GM12878 (cell line): ENCODE measurements at regions not wholly inside any gene's neighbourhood (a gene's known extent, or its start where the extent isn't known, plus 50 kb on each side); places are given as distances from the start of the nearest gene placed in this dataset.

Experiments used
- ATAC-seq: fragments of 200-7000 bp; cut with Tn5 transposase; 3 replicates; pipeline ENCODE4 v1.9.1; 2020; ENCODE audit warnings: mild to moderate bottlenecking, moderate library complexity
- BruUV-seq: library from RNA; stranded (reverse); fragments of 400-500 nt; replicated peaks from 2 replicates; lab custom pipeline; 2021; lab: Mats Ljungman, UMichigan
- CTCF ChIA-PET: fragments of 300-600 bp; sonication (Branson Sonifier 250); formaldehyde crosslinking; extraction: SDS; loops from one replicate; lab custom pipeline; 2021; ENCODE audit warnings: inconsistent platforms; lab: Yijun Ruan, JAX
- POLR2A ChIA-PET: fragments of 350-600 bp; formaldehyde crosslinking; extraction: SDS; loops from one replicate; lab custom pipeline; 2021; ENCODE audit warnings: inconsistent platforms; lab: Charles Lee
- RAD21 ChIA-PET: fragments of 300-600 bp; sonication (Branson Sonifier 250); formaldehyde crosslinking; loops from one replicate; lab custom pipeline; 2023; ENCODE audit warnings: antibody characterized with exemption; ENCODE audit not compliant: unreplicated experiment; lab: Charles Lee
- SMC1A ChIA-PET: fragments of 300-600 bp; sonication (Branson Sonifier 250); formaldehyde crosslinking; loops from one replicate; lab custom pipeline; 2023; ENCODE audit not compliant: unreplicated experiment, uncharacterized antibody; lab: Charles Lee
- DNase-seq: peaks from one replicate; pipeline ENCODE4 v3.0.0-alpha.2; 2011; ENCODE audit warnings: low read depth, low spot score
- FAIRE-seq: peaks from 3 replicates; lab custom pipeline; 2011; peaks lifted over from hg19 to GRCh38; lab: Jason Lieb, UNC
- H2AFZ ChIP-seq: 2 replicates; pipeline ENCODE4 v1.6.0; 2011; ENCODE audit warnings: low read depth, low read length, control low read depth; ENCODE audit not compliant: control insufficient read depth
- H3K27ac ChIP-seq: 2 replicates; pipeline ENCODE4 v1.5.1; 2011; ENCODE audit warnings: control low read depth; ENCODE audit not compliant: control insufficient read depth, insufficient read depth
- H3K27me3 ChIP-seq, 2 experiments: replicated peaks in 1 of 2; 2 replicates each; pipeline versions ENCODE4 v1.6.0 to v1.6.1; 2011; ENCODE audit warnings: low read length in 1 of 2; ENCODE audit not compliant: control insufficient read depth in 2 of 2, insufficient read depth in 2 of 2
- H3K36me3 ChIP-seq, 2 experiments: 2 replicates each; pipeline ENCODE4 v1.5.1; 2011; ENCODE audit warnings: low read length in 1 of 2; ENCODE audit not compliant: control insufficient read depth in 2 of 2, insufficient read depth in 2 of 2
- H3K4me1 ChIP-seq: 2 replicates; pipeline ENCODE4 v1.6.1; 2011; ENCODE audit warnings: mild to moderate bottlenecking, low read length, moderate library complexity, mixed read lengths; ENCODE audit not compliant: control insufficient read depth, insufficient read depth
- H3K4me2 ChIP-seq: 2 replicates; pipeline ENCODE4 v1.6.0; 2011; ENCODE audit warnings: control low read depth; ENCODE audit not compliant: control insufficient read depth, insufficient read depth
- H3K4me3 ChIP-seq: fragments of 200-600 bp; sonication (generic); 2 replicates; pipeline ENCODE4 v1.5.1; 2016
- H3K79me2 ChIP-seq: 2 replicates; pipeline ENCODE4 v1.6.0; 2011; ENCODE audit warnings: low read length; ENCODE audit not compliant: control insufficient read depth, insufficient read depth
- H3K9ac ChIP-seq: 2 replicates; pipeline ENCODE4 v1.8.0; 2011; ENCODE audit warnings: low read length, control low read depth, mixed read lengths; ENCODE audit not compliant: control insufficient read depth, insufficient read depth
- H3K9me3 ChIP-seq: replicated peaks from 3 replicates; pipeline ENCODE4 v1.5.1; 2011; ENCODE audit warnings: mild to moderate bottlenecking, low read length; ENCODE audit not compliant: control insufficient read depth, insufficient read depth
- H4K20me1 ChIP-seq: 2 replicates; pipeline ENCODE4 v1.6.0; 2011; ENCODE audit not compliant: control insufficient read depth, insufficient read depth
- BCLAF1 ChIP-seq: fragments of 450-650 bp; IDR thresholded peaks from 2 replicates; pipeline ENCODE4 v1.6.1; 2017; ENCODE audit warnings: antibody characterized with exemption, mild to moderate bottlenecking, moderate library complexity
- CBX3 ChIP-seq: fragments of 200-600 bp; sonication (generic); IDR thresholded peaks from 2 replicates; pipeline ENCODE4 v1.6.1; 2016; ENCODE audit warnings: low read depth, borderline replicate concordance
- CREM ChIP-seq: IDR thresholded peaks from 2 replicates; pipeline ENCODE4 v1.6.1; 2014; ENCODE audit warnings: antibody characterized with exemption, low read depth
- ETV6 ChIP-seq, 2 experiments: fragments of 450-650 bp in 1 of 2; IDR thresholded peaks in 1 of 2; conservative IDR thresholded peaks in 1 of 2; 2 replicates each; pipeline ENCODE4 v1.6.1; 2014; ENCODE audit warnings: antibody characterized with exemption in 1 of 2, borderline replicate concordance in 1 of 2, low read depth in 1 of 2, mild to moderate bottlenecking in 1 of 2, moderate library complexity in 1 of 2
- IKZF2 ChIP-seq, 2 experiments: fragments of 450-650 bp; IDR thresholded peaks; 2 replicates each; pipeline ENCODE4 v1.6.1; 2017; ENCODE audit warnings: mild to moderate bottlenecking in 2 of 2, moderate library complexity in 2 of 2
- KDM1A ChIP-seq: fragments of 200-600 bp; sonication (generic); IDR thresholded peaks from 2 replicates; pipeline ENCODE4 v1.6.1; 2016; ENCODE audit warnings: borderline replicate concordance
- LARP7 ChIP-seq: fragments of 450-650 bp; IDR thresholded peaks from 2 replicates; pipeline ENCODE4 v1.6.1; 2017; ENCODE audit warnings: mild to moderate bottlenecking
- NBN ChIP-seq: fragments of 450-650 bp; IDR thresholded peaks from 2 replicates; pipeline ENCODE4 v1.6.1; 2016
- NFIC ChIP-seq: IDR thresholded peaks from 2 replicates; pipeline ENCODE4 v1.6.1; 2012; ENCODE audit warnings: low read depth, mild to moderate bottlenecking, inconsistent platforms, low read length, moderate library complexity
- POLR2AphosphoS2 ChIP-seq: IDR thresholded peaks from 2 replicates; pipeline ENCODE4 v1.6.1; 2011; ENCODE audit warnings: low read depth, mild to moderate bottlenecking, low read length, improper control_type of control experiment, moderate library complexity
- SIN3A ChIP-seq: IDR thresholded peaks from 2 replicates; pipeline ENCODE4 v1.6.1; 2012; ENCODE audit warnings: low read depth, low read length, improper control_type of control experiment
- STAT1 ChIP-seq: fragments of 450-650 bp; conservative IDR thresholded peaks from 2 replicates; pipeline ENCODE4 v1.6.1; 2014; ENCODE audit warnings: antibody characterized with exemption, mild to moderate bottlenecking
- ZBTB4 ChIP-seq: fragments of 450-650 bp; formaldehyde crosslinking; IDR thresholded peaks from 2 replicates; pipeline ENCODE4 v1.4.0; 2022; ENCODE audit warnings: mild to moderate bottlenecking, moderate library complexity
- ZZZ3 ChIP-seq: IDR thresholded peaks from 2 replicates; pipeline ENCODE4 v1.6.1; 2011; ENCODE audit warnings: low read depth; ENCODE audit not compliant: control insufficient read depth, insufficient read length
- WGBS: methylation state at CpG from one replicate; pipeline ENCODE4 v1.1.6; 2016; ENCODE audit warnings: low lambda C conversion rate; ENCODE audit not compliant: insufficient replicate concordance, insufficient coverage; ENCODE audit errors: missing lambda C conversion rate; 5-methylcytosine and 5-hydroxymethylcytosine counted together
- in situ Hi-C: fragments of 300-500 bp; cut with MboI; formaldehyde crosslinking; loops from 9 replicates; pipeline ENCODE4 v1.14.3; 2018; ENCODE audit warnings: mixed read lengths
- intact Hi-C: fragments of 100-400 bp; cut with micrococcal nuclease; formaldehyde crosslinking; loops from one replicate; pipeline ENCODE4 v1.14.2; 2022; ENCODE audit not compliant: unreplicated experiment

GRCh38 chr2:236799391-236800026, 229.9 kb downstream of the ACKR3 start:
- Histone ChIP-seq H3K9me3 (no peaks in the 10 kb centered on the region), H3K4me1 (no peaks in the 10 kb centered on the region), H2AFZ (no peak overlapping the region), H3K27me3 (peaks cover 3 to 4% of the 10 kb centered on the region in 2 experiments; a peak in 2 of 4 replicates), H3K4me3 (no peak overlapping the region), H3K4me2 (no peak overlapping the region), H3K9ac (no peak overlapping the region), H3K36me3 (no peaks in the 10 kb centered on the region), H3K27ac (no peak overlapping the region), H3K79me2 (no peaks in the 10 kb centered on the region), H4K20me1 (no peaks in the 10 kb centered on the region)
- ChIA-PET POLR2A (no interaction called here), RAD21 (no interaction called here), SMC1A (no interaction called here), CTCF (no interaction called here)
- intact Hi-C loops, result no loop called here
- no TSS peak for BruUV-seq
- DNase-seq (no peak), FAIRE-seq (no peak), ATAC-seq (no peak)
- in situ Hi-C loops, result no loop called here
- TF ChIP-seq ZBTB4 (CRISPR knock-in tag) (no peak), SIN3A (no peak), ZZZ3 (no peak), CBX3 (no peak), POLR2AphosphoS2 (no peak), BCLAF1 (no peak), ETV6 (conservative IDR thresholded peaks at IDR 0.05 in 1 of 2, IDR thresholded peaks at IDR 0.05 in 1 of 2; ENCODE audit: borderline replicate concordance in 1 of 2, low read depth in 1 of 2) (no peak), KDM1A (no peak), STAT1 (no peak), CREM (no peak), IKZF2 (IDR thresholded peaks at IDR 0.05) (no peak), NBN (no peak), LARP7 (no peak), NFIC (no peak)
- 16% methylated on average over 7 of the region's 7 CpGs for WGBS
